Lower leg skin (tissue), 4 donors: ENCODE measurements at regions not wholly inside any gene's neighbourhood (a gene's known extent, or its start where the extent isn't known, plus 50 kb on each side); places are given as distances from the start of the nearest gene placed in this dataset.

Source experiments
- DNase-seq, 2 donors: peaks; one replicate each; pipeline ENCODE4 v3.0.0-alpha.2; 2019; ENCODE audit warnings: low spot score in 2 of 2
- H3K4me3 ChIP-seq: fragments of 200-600 bp; sonication (generic); 2 replicates; pipeline ENCODE4 v1.5.1; 2017; ENCODE audit warnings: mild to moderate bottlenecking, low read depth; ENCODE audit not compliant: poor library complexity, severe bottlenecking
- CTCF ChIP-seq, 3 donors: fragments of 450-650 bp; IDR thresholded peaks; one replicate each; pipeline ENCODE4 v1.5.1; 2016; ENCODE audit warnings: antibody characterized with exemption in 3 of 3, mild to moderate bottlenecking in 3 of 3, moderate library complexity in 2 of 3
- POLR2A ChIP-seq, 2 donors: fragments of 450-650 bp; IDR thresholded peaks; one replicate each; pipeline ENCODE4 v1.6.1; 2016 to 2017; ENCODE audit warnings: antibody characterized with exemption in 2 of 2, mild to moderate bottlenecking in 1 of 2, moderate library complexity in 1 of 2
- WGBS, 2 donors: methylation state at CpG; one replicate each; pipeline ENCODE4 v1.1.5; 2018; 5-methylcytosine and 5-hydroxymethylcytosine counted together
- intact Hi-C: fragments of 100-400 bp; cut with DNase I; formaldehyde crosslinking; loops from one replicate; pipeline ENCODE4 v1.15.0; 2023; ENCODE audit warnings: low total_unique reads

- no peak for TF ChIP-seq POLR2A (IDR thresholded peaks at IDR 0.05)
- TF ChIP-seq CTCF (IDR thresholded peaks at IDR 0.05) = no peak
- H3K4me3 ChIP-seq = no peak overlapping the region
- intact Hi-C loops = no loop called here
- 58 to 67% methylated on average over 3 of the region's 3 CpGs for WGBS, 2 donors
- no peak for DNase-seq
Measured at GRCh38 chr6:74605922-74606581, 599.8 kb downstream of the COL12A1 start.

GRCh38 chr6:74604279-74604678 lies 601.6 kb downstream of the COL12A1 start:
- 67 to 77% methylated on average over 3 of the region's 3 CpGs for WGBS, 2 donors
- H3K4me3 ChIP-seq = no peak overlapping the region
- TF ChIP-seq POLR2A (IDR thresholded peaks at IDR 0.05) (no peak), CTCF (IDR thresholded peaks at IDR 0.05) (no peak)
- intact Hi-C loops = no loop called here
- DNase-seq = no peak

GRCh38 chr6:74603322-74604076 lies 602.4 kb downstream of the COL12A1 start:
- 60 to 68% methylated on average over 2 of the region's 2 CpGs for WGBS, 2 donors
- intact Hi-C loops = no loop called here
- TF ChIP-seq POLR2A (IDR thresholded peaks at IDR 0.05) = no peak
- TF ChIP-seq CTCF (IDR thresholded peaks at IDR 0.05) = no peak
- DNase-seq = no peak
- H3K4me3 ChIP-seq = no peak overlapping the region

DNA sequence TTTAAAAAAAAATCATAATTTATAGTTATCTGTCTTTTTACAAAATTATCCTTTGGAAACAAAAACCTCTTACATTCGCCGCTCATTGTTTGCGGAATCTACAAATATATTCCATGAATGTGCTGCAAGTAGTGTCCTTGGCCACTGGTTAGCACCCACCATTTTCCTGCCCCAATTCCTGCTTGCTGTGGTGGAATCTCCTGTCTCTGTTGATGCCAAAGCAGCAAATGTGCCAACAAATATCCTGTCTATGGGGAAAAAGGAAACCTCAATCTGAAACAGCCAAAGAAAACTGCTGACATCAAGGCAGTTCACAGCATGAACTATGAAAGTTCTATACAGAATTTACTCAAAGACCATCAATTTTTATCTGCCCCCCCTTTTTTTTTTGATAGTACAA lies 603.6 kb downstream of the COL12A1 start:
- no peak overlapping the region for H3K4me3 ChIP-seq
- no peak for TF ChIP-seq POLR2A (IDR thresholded peaks at IDR 0.05)
- no peak for TF ChIP-seq CTCF (IDR thresholded peaks at IDR 0.05)
- intact Hi-C loops = no loop called here
- no peak for DNase-seq
- WGBS, 2 donors = 90 to 95% methylated on average over 3 of the region's 3 CpGs

DNA sequence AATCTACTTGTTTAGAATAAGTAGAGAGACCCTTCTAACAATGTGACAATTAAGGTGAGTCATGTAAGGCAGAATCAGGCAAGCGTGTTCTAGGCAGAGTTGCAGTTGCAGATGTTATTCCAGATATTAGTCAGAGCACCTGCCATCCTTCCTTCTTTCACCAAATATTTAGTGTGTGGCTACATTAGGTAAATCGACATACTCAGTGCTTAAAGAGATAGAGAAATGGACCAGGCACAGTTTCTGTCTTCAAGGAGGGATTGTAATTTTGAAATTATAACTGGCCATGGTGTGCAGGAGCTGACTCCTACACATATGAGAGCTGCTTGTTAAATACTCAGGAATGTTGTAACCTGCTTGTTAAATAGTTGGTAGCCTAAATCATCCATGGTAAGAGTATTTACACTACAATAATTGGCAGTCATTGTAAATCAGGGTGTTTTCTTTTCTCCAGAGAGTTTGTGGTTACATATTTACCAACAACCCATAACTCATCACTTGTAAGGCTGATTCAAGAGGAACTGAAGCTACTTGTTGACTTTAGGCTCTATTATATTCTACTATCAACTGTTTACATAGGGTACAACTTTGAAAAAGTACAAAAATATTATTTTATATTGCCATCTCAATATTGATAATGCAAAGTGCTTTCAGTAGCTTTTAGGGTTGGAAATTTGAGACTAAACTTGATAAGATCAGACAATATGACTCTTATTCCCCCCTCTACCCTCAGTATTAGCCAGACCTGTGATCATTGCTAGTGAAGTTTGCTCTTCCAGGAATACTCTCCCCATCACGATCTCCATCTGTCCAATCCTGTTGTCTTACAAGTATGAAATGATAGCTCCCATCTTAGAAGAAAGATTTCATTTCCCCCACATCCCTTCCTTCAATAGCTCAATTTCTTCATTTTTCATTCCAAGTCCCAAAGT lies 607.1 kb downstream of the COL12A1 start:
- intact Hi-C loops = no loop called here
- no peak for TF ChIP-seq POLR2A (IDR thresholded peaks at IDR 0.05)
- no peak for TF ChIP-seq CTCF (IDR thresholded peaks at IDR 0.05)
- H3K4me3 ChIP-seq = no peak overlapping the region
- WGBS, 2 donors = 76% methylated on average over 3 of the region's 3 CpGs
- no peak for DNase-seq
